Kidney glomerular epithelial cell (primary cell): ENCODE measurements at regions not wholly inside any gene's neighbourhood (a gene's known extent, or its start where the extent isn't known, plus 50 kb on each side); places are given as distances from the start of the nearest gene placed in this dataset.
"Not testable (repeated sequence)": the region's sequence is repeated elsewhere in the genome, so short reads cannot be mapped to it uniquely, and the experiment has no call there.

Experiments
- DNase-seq: peaks from one replicate; lab custom pipeline; 2025; lab: John Stamatoyannopoulos, UW

DNA sequence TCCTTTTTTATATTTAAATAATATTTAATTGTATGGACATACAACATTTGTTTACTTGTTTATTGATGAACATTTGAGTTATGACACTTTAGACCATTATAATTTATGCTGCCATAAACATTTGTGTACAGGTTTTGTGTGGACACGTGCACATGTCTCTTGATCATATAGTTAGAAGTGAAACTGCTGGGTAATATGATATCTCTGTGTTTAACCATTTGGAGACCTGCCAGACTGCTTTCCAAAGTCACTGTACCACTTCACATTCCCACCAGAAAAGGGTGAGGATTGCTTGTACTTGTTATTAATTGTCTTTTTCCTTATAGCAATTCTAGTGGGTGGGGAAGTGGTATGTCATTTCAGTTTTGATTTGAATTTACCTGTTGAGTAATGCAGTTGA lies 145.6 kb upstream of the KLHL1 start:
- DNase-seq = no peak

DNA sequence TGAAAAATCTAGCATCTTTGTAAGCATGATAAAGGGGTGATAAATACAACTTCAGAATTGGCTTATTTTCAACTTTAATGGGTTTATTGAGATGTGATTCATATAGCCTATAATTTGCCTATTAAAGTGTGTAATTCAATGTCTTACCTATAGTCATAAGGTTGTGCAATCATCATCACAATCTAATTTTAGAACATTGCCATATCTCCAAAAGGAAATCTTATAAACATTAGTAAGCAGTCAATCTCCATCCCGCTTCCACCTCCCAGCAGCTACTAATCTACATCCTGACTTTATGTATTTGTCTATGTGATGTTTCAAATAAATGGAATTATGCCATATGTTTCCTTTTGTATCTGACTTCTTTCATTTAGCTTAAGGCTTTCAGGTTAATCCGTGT lies 145.2 kb upstream of the KLHL1 start:
- DNase-seq = no peak

DNA sequence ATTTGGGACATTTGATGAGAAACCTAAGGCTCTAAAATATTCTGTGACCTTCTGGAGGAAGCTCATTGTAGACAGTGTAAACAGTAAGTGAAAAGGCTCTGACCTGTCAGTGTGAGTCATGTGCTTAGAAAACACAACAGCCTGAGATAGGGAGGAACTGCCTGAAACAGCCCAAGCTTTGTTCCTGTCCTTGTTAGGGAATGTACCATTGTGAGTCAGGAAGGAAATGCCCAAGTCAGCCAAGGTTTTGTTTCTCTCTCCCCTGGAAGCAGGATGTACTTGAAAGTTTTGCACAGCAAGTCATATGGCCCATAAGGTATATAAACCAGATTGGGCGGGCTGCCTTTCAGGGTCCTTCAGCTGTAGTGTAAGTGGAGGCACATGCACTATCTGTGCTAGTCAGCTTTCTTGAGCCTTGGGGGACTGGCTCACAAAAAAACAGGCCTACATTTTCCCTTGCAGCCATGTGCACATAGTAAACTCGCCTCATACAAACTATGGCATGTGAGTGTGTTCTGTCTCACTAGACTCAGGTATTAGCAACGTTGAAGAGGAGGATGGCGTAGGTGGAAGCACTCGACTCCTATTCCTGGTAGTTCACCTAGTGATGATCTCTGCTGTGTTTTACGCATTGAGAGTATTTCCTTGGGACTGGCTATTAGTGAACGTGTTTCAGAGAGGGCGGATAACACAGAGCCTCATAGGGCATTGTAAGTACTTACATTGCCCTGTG lies 141.2 kb upstream of the KLHL1 start:
- DNase-seq = peak; percentile 79

DNA sequence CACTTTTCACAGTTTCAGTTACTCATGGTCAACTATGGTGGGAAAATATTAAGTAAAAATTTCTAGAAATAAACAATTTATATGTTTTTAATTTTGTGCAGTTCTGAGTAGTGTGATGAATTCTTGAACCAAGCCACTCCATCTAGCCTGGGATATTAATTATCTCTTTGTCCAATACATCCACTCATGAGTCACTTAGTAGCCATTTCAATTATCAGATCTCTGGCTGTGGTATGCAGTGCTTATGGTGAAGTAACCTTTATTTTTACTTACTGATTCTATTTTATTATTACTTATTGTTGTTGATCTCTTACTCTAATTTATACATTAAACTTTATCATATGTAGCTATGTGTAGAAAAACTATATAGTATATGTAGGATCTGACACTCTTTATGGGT lies 128.9 kb upstream of the KLHL1 start:
- peak; percentile 15 for DNase-seq

DNA sequence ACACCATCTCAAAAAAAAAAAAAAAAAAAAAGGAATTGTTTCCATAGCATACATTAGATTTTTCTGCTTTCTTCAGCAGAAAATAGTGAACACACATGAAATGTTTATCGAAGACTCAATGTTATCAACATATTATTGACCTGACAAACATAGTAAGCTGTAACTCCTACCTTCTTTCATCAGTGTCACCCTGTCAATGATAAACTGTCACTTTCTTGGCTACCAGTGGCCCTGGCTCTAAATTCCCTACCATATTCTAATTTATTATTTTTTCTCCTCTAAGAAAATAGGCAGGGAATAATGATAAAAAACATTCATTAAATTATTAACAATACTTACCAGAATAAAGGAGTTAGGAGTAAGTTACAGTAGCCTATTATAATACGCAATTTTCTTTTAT lies 127.3 kb upstream of the KLHL1 start:
- DNase-seq = no peak

DNA sequence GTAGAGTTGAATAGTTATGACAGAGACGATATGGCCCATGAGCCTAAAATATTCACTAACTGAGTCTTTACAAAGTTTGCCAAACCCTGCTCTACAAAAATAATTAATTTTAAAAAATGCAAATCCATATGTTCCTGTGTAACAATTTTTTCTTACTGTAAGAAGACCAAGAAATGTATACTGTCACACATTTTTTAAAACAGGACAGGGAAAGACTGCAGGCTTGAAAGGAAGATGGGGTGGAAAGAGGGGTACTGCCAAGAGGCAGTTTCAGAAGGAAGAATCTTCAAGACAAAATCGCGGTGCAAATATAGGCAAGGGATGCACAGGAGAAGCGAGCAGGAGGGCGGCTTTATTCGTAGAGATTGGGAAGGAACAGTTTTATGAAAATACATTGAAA lies 115.7 kb upstream of the KLHL1 start:
- no peak for DNase-seq

DNA sequence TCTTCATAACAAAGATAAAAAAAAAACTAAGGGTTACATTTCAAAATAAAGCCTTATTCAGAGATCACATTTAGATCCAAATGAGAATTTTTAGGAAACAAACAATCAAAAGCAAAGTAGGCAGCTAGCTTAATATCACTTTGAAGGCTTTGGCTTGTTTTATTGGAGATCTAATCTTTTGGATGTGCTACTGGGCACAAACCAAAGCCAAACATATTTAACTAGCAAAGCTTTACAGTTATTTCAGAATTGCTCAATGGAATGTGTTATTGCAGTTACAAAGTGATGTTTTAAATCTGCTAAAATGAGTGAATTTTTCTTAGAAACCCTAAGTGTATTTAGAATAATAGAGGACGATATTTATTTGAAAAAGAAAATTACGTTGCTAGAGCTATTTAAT lies 114.7 kb upstream of the KLHL1 start:
- DNase-seq = no peak

DNA sequence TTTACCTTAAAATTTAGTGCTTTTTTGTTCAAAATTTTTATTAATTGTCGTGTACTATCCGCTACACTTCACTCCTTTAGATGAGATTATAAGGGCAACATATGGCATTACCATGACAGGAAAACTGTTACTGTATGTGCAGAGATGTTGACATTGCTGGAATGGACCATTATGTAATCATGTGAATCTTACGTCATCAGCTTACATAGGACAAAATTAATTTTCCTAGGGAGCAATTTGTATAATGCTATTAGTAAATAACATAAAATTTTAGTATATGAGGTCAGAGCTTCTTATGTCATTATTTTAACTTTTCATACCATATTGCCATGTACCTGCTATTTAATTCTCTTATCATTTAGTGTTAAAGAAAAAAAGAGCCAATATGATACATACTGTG lies 110.4 kb upstream of the KLHL1 start:
- no peak for DNase-seq

DNA sequence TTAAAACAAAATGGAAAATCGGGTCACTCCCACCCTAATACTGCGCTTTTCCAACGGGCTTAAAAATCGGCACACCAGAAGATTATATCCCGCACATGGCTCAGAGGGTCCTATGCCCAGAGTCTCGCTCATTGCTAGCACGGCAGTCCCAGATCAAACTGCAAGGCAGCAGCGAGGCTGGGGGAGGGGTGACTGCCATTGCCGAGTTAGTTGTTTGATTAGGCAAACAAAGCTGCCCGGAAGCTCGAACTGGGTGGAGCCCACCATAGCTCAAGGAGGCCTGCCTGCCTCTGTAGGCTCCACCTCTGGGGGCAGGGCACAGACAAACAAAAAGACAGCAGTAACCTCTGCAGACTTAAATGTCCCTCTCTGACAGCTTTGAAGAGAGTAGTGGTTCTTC lies 100.7 kb upstream of the KLHL1 start:
- DNase-seq = not testable (repeated sequence)

DNA sequence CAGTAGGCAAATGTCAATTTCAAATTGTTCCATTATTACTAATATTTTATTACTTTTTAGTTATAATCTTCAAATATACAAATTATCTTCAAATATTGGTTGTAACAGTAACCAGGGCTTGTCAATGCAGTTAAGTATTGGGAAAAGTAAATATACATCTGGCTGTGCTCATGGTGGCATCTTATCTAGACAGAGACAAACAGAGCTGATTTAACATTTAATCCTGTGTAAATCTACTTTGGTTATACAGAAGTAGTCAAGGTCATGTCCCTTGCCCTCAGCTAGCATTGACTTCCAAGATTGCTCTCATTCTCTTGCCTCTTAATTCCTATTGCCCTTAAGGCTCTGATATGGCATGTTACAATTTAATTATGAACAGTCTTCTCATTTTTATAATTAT lies 98.4 kb upstream of the KLHL1 start:
- no peak for DNase-seq

DNA sequence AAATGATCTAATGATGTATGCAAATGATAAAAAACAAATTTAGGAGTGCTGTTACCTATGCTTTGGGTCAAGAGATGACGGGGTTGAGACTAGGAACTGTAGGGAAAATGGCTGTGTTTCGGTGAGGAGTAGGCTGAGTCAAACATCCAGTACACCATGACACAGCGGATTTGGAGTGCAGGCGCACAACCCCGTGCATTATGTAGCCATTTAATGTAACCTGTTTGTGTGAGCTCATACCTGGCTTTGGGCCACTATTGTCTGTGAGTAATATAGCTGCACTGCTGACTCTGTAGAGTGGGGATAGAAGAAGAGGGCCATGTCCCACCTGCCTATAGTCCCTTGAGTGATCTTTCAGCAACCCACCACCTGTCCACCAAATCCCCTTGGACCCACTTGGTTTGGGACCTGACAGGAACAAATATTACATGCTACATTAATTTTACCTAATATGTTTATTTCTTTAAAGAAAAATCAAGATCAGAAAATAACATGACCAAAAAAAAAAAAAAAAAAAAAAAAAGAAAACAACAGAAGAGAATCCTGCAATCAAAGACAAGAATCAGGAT lies 95.5 kb upstream of the KLHL1 start:
- no peak for DNase-seq

DNA sequence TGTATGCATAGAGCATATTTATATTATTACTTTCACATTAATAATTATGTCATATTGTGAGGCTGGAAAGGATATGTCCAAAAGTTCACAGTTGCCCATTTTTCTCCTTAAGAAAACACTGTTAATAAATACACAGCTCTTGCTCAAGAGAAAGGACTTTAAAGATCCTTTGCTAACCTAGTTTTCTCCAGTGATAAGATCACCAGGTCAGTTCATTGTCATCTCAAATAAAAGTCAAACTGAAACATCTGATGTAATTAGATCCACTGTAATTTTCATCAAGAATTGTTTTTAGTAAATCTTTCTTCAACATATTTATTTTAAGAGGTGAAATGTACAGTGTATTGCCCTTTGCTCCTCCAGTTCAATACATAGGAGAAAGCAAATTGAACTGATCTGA lies 82.8 kb upstream of the KLHL1 start:
- no peak for DNase-seq

DNA sequence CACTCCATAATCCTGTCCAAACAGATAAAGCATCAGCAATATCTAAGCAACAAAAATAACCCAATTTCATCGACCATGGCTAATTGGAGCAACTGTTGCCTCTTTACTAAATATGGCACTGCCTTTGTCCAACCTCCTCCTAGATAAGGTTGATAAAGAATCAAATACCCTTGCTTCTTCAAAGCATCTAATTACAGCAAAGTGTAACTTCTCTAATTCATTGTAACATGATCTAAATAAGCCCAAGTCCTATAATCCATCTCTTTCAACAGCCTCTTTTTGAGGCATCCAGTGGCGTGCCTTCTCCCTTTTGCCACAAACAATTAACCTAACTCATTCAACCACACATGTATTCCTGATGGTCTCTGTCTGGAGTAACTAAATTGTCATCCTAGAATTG lies 81.7 kb upstream of the KLHL1 start:
- no peak for DNase-seq

DNA sequence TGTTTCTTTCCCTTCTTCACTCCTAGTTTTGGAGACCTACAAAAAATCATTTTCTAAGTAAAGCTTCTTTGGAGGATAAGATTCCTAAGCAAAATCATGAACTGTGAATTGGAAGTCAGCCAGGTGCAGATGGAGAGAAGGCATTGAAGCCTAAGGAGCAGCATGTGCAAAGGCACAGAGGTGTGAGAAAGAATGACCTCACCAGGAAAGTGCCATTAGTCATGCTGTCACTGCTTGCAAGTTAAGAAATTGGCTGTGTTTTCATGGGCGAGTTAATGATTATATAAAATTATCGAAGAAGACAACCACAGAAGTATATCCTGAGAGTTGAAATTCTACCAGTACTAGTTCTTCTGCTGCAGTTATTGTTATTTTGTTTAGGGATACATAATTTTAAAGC lies 80.3 kb upstream of the KLHL1 start:
- peak; percentile 88 for DNase-seq

DNA sequence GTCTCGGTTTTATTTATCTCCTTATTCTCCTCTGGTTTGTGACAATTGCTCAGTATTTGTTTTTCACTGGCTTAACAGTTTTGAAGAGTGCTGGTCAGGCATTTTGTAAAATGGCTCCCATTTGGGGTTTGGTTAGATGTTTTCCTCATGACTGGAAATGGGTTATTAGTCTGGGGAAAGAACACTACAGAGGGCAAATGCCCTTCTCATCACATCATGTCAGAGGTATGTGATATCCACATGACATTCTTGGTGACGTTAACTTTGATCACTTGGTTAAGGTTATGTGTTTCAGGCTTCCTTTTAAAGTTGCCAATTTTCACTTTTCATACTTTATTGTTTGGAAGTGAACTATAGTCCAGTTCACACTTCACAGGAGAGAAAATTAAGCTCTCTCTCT lies 74.8 kb upstream of the KLHL1 start:
- DNase-seq = peak; percentile 19
